Sigmoid colon (tissue), 6 donors: ENCODE measurements at regions not wholly inside any gene's neighbourhood (a gene's known extent, or its start where the extent isn't known, plus 50 kb on each side); places are given as distances from the start of the nearest gene placed in this dataset.

Experiments used
- DNase-seq: peaks from one replicate; pipeline ENCODE4 v3.0.0-alpha.2; 2019
- H3K27ac ChIP-seq, 4 donors: fragments of 200-600 bp; sonication (generic); one replicate each; pipeline ENCODE4 v1.5.1; 2016 to 2019; ENCODE audit warnings: mild to moderate bottlenecking in 1 of 4
- H3K27me3 ChIP-seq, 3 donors: fragments of 200-600 bp; sonication (generic); one replicate each; pipeline ENCODE4 v1.5.1; 2019; ENCODE audit warnings: mild to moderate bottlenecking in 1 of 3
- H3K36me3 ChIP-seq, 4 donors: fragments of 200-600 bp; sonication (generic); one replicate each; pipeline ENCODE4 v1.5.1; 2016 to 2019
- H3K4me1 ChIP-seq, 4 donors: fragments of 200-600 bp; sonication (generic); one replicate each; pipeline ENCODE4 v1.5.1; 2017 to 2019
- H3K4me3 ChIP-seq, 4 donors: fragments of 200-600 bp; sonication (generic); one replicate each; pipeline ENCODE4 v1.5.1; 2017 to 2019; ENCODE audit warnings: mild to moderate bottlenecking in 2 of 4, moderate library complexity in 1 of 4
- H3K9me3 ChIP-seq, 4 donors: fragments of 200-600 bp in 3 of 4; sonication (generic) in 3 of 4; one replicate each; pipeline versions ENCODE4 v1.5.1 to v1.6.1; 2013 to 2019
- EP300 ChIP-seq, 4 donors: sonication (generic); formaldehyde crosslinking; IDR thresholded peaks; one replicate each; pipeline ENCODE4 v1.6.1; 2017; ENCODE audit warnings: antibody characterized with exemption in 4 of 4
- POLR2A ChIP-seq, 2 donors: fragments of 450-650 bp; IDR thresholded peaks; one replicate each; pipeline ENCODE4 v1.6.1; 2016; ENCODE audit warnings: antibody characterized with exemption in 2 of 2, mild to moderate bottlenecking in 2 of 2, moderate library complexity in 2 of 2
- POLR2AphosphoS5 ChIP-seq, 4 donors: sonication (generic); formaldehyde crosslinking; IDR thresholded peaks; one replicate each; pipeline ENCODE4 v1.6.1; 2017; ENCODE audit warnings: antibody characterized with exemption in 4 of 4
- WGBS, 2 donors: extraction: QIAGEN DNeasy Blood & Tissue Kit; methylation state at CpG; one replicate each; pipeline ENCODE4 v1.1.7; 2013; 5-methylcytosine and 5-hydroxymethylcytosine counted together
- intact Hi-C: fragments of 100-400 bp; cut with DNase I; formaldehyde crosslinking; loops from one replicate; pipeline ENCODE4 v1.15.1; 2023
- TF ChIP-seq, protein P1 (sequence below), 4 experiments: fragments of 450-650 bp in 3 of 4; fragments of 200-600 bp in 1 of 4; IDR thresholded peaks; one replicate each; pipeline ENCODE4 v1.5.1; 2016 to 2019; ENCODE audit warnings: antibody characterized with exemption in 4 of 4, mild to moderate bottlenecking in 3 of 4, moderate library complexity in 2 of 4
- donor health status: healthy with polysubstance abuse.
- donor health status: healthy.

DNA sequence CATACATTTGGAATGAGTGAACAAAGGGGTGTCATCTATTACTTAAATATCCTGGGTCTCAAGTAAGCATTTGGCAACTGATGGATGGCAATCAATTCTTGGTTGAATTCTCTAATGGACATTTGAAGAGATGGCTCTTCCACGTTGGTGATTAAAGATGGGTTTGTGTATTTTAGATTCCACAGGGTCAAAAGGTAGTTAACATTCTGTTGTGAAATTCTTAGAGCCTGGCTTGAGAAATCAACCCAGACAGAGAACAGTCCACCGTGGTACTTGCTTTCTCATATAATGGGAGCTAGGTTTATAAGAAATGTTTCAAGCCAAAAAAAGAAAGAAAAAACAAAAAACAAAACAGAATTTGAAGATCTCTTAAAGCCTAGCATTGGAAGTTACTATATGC is 355.9 kb upstream of the PITX2 start:
- Histone ChIP-seq H3K4me3 (no peak overlapping the region), H3K27ac (no peak overlapping the region), H3K36me3 (no peaks in the 10 kb centered on the region), H3K27me3 (no peaks in the 10 kb centered on the region), H3K4me1 (no peaks in the 10 kb centered on the region), H3K9me3 (no peaks in the 10 kb centered on the region)
- DNase-seq: no peak
- intact Hi-C loops: no loop called here
- TF ChIP-seq POLR2AphosphoS5 (IDR thresholded peaks at IDR 0.05): no peak
- TF ChIP-seq, protein P1, sequence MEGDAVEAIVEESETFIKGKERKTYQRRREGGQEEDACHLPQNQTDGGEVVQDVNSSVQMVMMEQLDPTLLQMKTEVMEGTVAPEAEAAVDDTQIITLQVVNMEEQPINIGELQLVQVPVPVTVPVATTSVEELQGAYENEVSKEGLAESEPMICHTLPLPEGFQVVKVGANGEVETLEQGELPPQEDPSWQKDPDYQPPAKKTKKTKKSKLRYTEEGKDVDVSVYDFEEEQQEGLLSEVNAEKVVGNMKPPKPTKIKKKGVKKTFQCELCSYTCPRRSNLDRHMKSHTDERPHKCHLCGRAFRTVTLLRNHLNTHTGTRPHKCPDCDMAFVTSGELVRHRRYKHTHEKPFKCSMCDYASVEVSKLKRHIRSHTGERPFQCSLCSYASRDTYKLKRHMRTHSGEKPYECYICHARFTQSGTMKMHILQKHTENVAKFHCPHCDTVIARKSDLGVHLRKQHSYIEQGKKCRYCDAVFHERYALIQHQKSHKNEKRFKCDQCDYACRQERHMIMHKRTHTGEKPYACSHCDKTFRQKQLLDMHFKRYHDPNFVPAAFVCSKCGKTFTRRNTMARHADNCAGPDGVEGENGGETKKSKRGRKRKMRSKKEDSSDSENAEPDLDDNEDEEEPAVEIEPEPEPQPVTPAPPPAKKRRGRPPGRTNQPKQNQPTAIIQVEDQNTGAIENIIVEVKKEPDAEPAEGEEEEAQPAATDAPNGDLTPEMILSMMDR (IDR thresholded peaks at IDR 0.05): no peak
- 62 to 70% methylated on average over 2 of the region's 2 CpGs for WGBS, 2 donors

DNA sequence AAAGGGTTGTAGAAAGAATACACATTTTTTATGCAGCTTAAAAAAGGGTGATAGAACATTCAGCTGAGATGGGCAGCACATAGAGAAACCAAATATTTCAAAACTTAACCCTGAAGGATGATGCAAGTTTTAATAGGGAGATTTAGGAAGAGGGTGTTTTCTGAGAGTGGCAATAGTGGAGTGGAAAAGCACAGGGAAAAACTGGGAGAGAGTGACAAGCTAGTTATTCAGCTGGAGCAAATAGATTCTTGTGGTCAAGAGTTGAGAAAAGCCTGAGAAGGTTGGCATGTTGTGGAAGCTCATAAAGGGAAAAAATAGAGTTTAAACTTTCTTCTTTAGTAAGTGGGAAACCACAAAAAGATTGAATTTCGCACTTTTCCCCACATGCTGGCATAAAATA is 359.6 kb upstream of the PITX2 start:
- H3K4me3 ChIP-seq: no peak overlapping the region
- no peak for TF ChIP-seq EP300 (IDR thresholded peaks at IDR 0.05)
- TF ChIP-seq, protein P1 (IDR thresholded peaks at IDR 0.05): no peak
- no peak for TF ChIP-seq POLR2AphosphoS5 (IDR thresholded peaks at IDR 0.05)
- TF ChIP-seq POLR2A (IDR thresholded peaks at IDR 0.05): no peak
- H3K27me3 ChIP-seq: no peaks in the 10 kb centered on the region
- 90 to 96% methylated on average over 1 of the region's 1 CpG for WGBS, 2 donors
- DNase-seq: no peak
- no peak overlapping the region for H3K27ac ChIP-seq
- intact Hi-C loops: no loop called here
- no peaks in the 10 kb centered on the region for H3K9me3 ChIP-seq
- no peaks in the 10 kb centered on the region for H3K36me3 ChIP-seq
- no peaks in the 10 kb centered on the region for H3K4me1 ChIP-seq

DNA sequence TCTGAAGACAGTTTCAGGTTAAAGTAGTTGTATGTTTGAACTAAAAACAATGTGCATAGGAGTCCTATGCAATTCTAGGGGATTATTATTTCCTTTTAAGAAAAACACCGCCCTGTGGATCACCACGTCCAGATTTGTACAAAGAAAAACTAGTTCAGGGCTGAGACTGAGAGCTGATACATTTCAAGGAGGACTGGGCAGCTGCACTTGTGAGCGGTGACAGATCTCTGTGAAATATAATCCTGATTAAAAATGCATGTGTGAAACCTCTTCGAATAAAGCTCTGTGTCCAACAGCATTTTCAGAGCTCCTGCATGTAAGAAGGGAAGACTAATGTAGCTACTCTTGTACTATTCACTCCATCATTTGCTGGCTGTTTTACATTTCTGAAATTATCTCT is 365.8 kb upstream of the PITX2 start:
- Histone ChIP-seq H3K4me1 (no peaks in the 10 kb centered on the region), H3K36me3 (no peaks in the 10 kb centered on the region), H3K27me3 (no peaks in the 10 kb centered on the region), H3K27ac (no peak overlapping the region), H3K4me3 (no peak overlapping the region), H3K9me3 (no peaks in the 10 kb centered on the region)
- intact Hi-C loops: no loop called here
- TF ChIP-seq POLR2A (IDR thresholded peaks at IDR 0.05) (no peak), POLR2AphosphoS5 (IDR thresholded peaks at IDR 0.05) (no peak), EP300 (IDR thresholded peaks at IDR 0.05) (no peak)
- TF ChIP-seq, protein P1 (IDR thresholded peaks at IDR 0.05): no peak
- WGBS, 2 donors: 74 to 82% methylated on average over 4 of the region's 4 CpGs
- no peak for DNase-seq

DNA sequence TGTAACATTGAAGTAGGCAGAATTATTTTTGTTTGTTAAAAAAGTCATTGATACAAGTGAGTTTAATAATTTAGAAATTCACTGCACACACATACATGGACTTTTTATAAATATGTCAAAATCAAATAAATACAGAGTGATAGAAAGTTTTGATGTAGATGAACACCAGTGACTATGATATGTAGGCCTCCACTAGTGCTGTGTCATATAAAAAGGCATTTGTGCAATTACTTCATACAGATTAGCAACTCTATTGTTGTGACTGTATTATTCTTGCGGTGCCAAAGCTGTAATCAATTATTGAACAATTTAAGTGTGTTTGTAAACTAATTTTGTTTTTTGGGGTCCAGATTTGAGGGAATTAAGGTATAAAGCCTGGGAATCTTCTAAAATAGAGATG is 366.2 kb upstream of the PITX2 start:
- WGBS, 2 donors: 93 to 94% methylated on average over 1 of the region's 1 CpG
- H3K36me3 ChIP-seq: no peaks in the 10 kb centered on the region

DNA sequence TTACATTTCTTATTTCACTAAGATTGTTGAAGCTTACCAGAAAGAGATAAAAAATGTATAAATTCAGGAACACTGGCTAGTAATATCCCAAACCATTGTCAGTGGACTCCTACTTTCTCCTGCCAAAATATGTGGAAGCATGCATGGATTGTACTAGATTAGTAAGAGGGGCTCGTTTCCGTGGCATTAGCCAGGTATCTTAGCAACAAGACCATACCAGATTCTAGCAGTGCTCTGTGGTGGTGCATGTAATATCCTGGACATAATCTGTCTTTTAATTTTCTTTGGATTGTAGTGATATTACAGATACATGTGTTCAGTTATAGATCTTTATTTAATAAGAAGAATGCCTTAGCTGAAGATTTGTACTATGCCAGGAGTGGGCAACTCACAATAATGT is 371.9 kb upstream of the PITX2 start:
- H3K27ac ChIP-seq: no peak overlapping the region

More for the DNA sequence above, 366.2 kb upstream of the PITX2 start:
- no peak overlapping the region for H3K4me3 ChIP-seq
- DNase-seq: no peak
- H3K9me3 ChIP-seq: no peaks in the 10 kb centered on the region
- H3K27ac ChIP-seq: no peak overlapping the region
- intact Hi-C loops: no loop called here
- TF ChIP-seq POLR2AphosphoS5 (IDR thresholded peaks at IDR 0.05): no peak
- no peak for TF ChIP-seq POLR2A (IDR thresholded peaks at IDR 0.05)
- TF ChIP-seq, protein P1 (IDR thresholded peaks at IDR 0.05): no peak
- TF ChIP-seq EP300 (IDR thresholded peaks at IDR 0.05): no peak
- H3K27me3 ChIP-seq: no peaks in the 10 kb centered on the region
- no peaks in the 10 kb centered on the region for H3K4me1 ChIP-seq

More for the DNA sequence above, 371.9 kb upstream of the PITX2 start:
- no peak for DNase-seq
- 68% methylated on average over 2 of the region's 2 CpGs for WGBS, 2 donors
- no peaks in the 10 kb centered on the region for H3K9me3 ChIP-seq
- no peaks in the 10 kb centered on the region for H3K36me3 ChIP-seq
- TF ChIP-seq, protein P1 (IDR thresholded peaks at IDR 0.05): no peak
- TF ChIP-seq POLR2A (IDR thresholded peaks at IDR 0.05) (no peak), EP300 (IDR thresholded peaks at IDR 0.05) (no peak), POLR2AphosphoS5 (IDR thresholded peaks at IDR 0.05) (no peak)
- H3K4me1 ChIP-seq: no peaks in the 10 kb centered on the region
- H3K27me3 ChIP-seq: no peaks in the 10 kb centered on the region
- intact Hi-C loops: no loop called here
- H3K4me3 ChIP-seq: no peak overlapping the region
